ENCODE measurements at regions not wholly inside any gene's neighbourhood (a gene's known extent, or its start where the extent isn't known, plus 50 kb on each side); places are given as distances from the start of the nearest gene placed in this dataset.

DNA sequence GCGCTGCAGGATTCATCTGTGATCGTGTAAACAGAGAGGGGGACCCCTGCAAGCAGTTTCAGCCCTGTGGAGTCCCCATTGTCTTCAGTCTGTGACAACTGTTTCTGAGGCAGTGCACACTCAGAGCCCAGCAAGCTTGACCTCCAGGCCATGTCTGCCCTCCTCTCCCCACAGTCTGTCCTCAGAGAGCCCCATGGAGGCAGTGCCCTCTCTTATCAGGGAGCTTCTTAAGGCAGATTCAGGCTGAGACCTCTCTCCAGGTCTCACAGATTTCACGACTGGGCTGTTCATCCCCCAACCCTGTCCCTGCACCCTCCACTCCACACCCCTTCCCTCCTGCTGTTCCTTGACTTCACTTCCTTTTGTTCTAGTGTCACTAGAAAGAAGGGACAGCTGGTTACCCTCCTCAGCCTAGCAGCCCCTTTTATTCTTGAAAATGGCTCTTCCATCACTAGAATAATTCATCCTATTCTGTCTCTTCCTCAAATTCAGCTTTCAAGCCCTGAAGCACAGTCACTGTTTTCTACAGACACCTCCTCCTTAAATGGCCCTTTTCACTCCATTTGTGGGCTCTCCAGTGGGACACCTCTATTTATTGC, 218.4 kb downstream of the MED10 start:
- no peak for DNase-seq

DNA sequence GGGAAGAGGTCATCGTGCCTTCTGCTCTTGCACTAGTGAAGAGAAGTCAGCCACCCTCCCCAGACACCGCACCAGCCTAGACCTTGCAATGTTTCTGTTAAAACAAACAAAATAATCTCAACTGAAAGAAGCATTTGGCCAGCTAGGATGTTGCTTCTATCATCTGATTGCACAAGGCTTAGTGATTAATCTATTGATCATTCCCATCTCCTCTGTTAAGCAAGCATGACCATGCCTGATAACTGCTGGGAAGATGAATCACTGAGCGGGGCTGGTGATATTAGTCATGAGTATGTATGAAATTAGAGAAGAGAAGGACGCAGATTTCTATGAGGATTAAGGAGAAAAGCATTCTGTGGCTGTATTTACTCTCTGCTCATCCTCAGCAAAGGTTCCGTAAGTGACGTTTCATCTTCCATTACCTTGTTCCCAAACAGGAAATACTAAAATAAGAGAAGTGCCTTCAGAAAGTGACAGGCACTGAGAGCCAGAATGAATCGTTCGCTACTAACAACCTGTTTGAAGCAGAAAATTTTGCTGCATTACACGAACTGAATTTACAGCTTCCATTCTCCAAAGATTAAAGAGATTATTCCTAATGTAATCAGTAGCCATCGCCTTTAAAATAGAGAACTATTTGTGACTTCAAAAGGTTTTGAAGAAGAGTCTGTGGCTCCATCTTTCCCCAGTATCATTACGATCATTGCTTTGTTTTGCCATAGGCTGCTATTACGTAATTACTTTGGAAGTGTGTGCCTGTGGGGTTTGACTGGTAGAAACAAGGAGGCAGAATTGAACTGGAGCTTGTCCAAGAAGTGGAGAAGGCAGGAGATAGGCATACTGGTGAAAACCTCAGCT, 219.1 kb downstream of the MED10 start:
- DNase-seq, result no peak

DNA sequence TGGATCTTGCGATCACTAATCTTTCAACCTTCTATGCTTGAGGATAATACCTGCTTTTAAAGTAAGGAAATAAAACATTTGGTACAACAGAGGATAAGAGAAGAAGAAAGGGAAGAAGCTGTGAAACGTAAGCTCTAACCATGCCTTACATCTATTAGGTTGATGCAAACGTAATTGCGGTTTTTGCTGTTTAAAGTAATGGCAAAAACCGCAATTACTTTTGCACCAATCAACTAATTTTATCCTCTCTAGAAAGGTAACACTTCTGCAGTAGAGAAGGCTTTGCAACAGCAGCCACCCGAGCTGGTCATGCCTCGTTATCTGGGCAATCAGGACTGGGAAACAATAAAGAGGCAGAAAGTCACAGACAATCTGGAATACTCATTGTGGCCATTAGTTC, 224.1 kb downstream of the MED10 start:
- DNase-seq, result no peak

DNA sequence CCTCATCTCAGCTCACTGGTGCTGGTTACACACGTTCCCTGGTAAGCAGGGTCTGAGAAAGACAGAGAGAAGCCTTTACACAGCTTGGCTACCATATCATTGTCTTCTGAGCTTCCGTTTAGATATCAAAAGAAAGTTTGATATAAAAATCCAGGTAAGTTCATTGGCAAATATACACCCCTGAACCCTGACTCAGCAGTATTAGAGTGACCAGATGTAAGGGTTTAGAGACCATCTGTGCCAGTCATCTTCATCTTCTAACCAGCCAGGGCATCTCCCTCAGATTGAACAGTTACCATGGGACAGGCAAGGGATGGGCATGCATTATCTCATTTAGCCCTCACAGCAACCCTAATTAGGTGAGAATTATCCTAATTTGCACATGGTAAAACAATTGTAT, 232.1 kb downstream of the MED10 start:
- DNase-seq, result no peak

DNA sequence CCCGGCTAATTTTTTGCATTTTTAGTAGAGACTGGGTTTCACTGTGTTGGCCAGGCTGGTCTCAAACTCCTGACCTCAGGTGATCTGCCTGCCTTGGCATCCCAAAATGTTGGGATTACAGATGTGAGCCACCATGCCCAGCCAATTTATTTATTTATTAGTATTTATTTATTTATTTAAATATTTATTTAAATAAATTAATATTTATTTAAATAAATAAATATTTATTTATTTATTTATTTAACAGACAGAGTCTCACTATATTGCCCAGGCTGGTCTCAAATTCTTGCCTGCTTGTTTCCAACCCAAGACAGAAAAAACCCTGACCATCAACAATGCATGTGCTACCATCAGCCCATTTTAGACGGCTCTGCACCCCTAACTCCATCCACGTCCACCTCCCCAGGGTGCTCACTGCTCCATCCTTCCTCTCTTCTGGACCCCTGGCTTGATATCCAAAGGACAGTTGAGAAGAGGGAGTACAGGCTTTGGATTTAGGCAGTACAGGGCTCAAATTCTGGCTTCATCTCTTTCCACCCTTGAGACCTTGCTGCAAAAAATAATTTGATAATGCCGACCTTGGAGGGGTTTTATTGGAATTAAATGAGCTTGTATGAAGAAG, 232.6 kb downstream of the MED10 start:
- no peak for DNase-seq

DNA sequence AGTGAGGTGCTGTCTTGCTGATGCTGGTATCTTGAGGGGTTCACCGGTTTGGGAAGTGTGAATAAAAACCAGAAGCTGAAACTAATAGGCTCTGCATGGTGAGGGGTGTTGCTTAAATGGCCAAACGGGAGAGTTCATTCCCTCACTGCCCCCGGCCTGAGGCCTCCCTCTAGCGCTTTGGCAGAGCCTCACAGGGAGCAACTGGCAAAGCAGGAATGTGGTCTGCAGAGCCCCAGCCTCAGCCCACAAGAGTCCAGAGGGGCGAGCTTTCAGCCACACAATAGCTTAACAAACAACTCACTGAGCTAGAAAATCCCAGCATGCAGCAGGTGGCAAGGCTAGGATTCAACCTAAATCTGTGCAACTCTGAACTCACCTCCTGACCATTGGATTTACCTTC, 234.8 kb downstream of the MED10 start:
- no peak for DNase-seq

DNA sequence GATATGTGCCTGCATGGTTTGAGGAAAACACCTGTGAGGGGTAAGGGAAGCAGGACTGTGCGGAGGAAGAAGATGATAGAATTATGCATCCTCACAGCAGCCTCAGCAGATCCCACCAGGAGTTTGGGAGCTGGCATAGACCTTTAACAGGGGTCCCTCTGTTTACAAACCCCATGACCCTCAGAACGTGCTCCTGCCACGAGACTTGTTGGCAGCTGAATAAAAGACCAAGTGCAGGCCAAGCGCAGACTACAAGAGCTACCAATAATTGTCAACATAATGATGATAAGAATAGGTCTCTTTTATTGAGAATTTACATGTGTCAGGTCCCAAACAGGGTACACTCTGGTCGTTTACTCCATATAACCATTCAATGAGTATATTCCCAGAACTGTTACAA, 236.0 kb downstream of the MED10 start:
- DNase-seq, result no peak

DNA sequence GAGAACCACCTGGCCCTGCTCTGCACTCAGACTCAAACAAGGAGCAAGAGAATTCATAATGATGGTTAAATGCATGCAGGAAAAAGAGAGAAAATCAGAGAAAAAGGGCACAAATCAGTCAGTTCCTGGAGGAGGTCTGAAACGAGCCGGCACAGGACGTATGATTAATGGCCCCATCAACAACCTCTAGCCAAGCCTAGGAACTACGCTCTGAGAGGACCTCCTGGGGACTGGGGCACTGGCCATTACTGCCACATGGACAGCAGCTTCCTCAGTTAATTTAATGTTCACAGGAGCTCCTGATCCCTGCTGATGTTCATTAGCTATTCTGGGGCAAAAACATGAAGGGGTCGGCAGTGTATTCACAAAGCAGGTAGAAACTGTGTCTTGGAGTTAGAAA, 238.1 kb downstream of the MED10 start:
- DNase-seq, result no peak

DNA sequence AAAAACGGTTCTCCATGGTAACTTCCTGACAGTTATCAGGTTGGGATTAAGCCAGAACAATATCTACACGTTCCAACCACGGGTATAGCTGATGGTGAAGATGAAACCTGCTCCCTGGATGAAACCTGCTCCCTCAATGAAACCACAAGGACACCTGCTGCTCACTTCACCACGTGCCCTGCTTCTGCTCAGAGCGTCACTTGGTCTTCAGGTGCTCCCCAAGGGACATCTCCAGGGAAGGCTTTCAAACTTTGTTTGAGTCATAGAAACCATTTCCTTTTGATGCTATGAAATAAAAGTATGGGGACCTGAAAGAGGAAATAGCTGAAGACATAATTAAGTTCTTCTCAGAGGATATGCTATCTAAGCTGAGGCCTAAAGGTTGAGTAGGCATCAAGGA, 242.4 kb downstream of the MED10 start:
- DNase-seq, result no peak

DNA sequence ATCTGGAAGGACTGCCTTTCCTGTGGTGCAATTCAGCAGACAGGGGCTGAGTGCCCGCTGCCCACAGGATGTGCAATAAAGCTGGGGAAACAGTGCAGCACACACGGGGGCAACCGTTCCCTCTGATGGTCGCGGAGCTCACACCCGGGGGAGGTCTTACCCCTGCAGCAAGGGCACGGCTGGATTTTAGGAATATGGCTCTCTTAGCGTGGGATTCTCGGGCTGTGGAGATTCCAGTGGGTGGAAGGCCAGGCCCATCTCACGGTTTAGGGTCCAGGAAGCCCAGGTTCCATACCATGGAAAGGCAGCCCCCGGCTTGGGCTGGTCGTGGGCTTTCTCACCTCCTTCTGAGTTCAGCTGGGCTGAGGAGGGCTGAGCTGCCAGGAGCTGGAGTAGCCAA, 244.1 kb downstream of the MED10 start:
- DNase-seq, result no peak

DNA sequence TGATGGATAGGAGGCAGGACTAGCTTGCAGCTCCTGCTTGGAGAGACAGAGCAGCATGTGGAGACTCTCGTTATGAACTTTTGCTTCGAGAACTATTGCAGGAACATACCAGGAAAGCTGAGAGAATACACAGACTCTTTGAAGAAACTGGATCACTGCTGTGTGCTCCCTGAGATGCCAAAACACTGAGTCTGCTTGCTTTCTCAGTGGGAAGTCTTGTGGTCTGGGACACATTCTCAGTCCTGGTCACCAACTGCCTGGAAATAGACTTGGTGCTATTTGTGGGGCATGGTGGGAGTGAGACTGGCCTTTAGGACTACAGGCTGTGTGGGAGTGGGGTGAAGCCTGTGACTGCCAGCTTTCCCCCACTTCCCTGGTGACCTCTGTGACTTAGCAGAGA, 252.6 kb downstream of the MED10 start:
- no peak for DNase-seq

DNA sequence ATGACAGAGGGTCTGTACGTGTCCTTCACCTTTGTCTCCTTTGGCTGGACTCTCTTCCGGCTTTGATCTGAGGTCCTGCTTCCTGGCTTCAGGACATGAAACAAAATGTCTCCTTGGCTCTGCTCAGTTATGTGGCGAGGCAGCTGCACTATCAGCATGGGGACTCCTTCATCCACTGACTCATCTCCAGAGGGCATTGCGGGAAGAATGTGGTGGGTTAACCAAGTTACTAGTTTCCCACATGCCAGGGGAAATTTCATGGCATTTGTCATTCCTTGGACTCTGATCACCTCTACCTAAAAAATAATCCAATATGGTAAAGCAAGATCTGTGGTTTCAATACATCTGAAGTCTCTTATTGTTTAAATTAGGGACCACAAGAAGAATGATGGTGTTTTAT, 259.7 kb downstream of the MED10 start:
- DNase-seq, result no peak

DNA sequence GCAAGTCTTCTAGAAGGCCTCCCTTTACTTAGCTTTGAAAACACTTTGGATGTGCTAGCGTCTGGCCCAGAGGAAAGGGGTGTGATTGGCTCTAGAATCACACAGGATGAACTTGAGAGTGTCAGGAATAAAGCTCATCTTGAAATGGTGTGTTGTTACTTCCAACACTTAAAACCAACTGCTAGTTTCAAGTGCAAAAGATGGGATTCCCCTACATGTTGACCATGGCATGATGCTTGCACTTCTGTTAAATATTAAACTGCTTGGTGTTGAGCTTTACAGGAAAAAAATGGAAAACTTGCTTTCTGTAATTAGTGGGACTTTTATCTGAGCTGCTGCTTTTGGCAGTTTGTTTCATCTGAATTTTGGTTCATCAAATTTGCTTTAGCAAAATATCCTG, 261.1 kb downstream of the MED10 start:
- no peak for DNase-seq

DNA sequence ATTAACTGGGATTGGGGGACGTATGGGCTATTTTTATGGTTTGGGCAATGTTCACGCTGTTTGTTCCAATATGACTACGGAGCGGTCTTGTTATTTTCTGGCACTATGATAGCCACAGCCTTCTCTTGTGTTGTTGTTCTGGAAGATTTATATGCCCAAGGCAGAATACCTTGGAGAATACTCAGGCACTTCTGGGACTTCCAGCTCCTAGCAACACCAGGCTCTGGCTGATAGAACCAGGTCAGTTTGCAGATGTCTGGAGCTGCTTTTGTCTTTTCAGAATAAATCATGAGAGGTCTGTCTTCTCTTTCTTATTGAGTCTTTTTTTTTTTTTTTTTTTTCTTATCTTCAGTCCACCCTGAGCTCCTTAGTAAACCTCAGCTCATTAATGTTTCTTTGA, 262.5 kb downstream of the MED10 start:
- no peak for DNase-seq

DNA sequence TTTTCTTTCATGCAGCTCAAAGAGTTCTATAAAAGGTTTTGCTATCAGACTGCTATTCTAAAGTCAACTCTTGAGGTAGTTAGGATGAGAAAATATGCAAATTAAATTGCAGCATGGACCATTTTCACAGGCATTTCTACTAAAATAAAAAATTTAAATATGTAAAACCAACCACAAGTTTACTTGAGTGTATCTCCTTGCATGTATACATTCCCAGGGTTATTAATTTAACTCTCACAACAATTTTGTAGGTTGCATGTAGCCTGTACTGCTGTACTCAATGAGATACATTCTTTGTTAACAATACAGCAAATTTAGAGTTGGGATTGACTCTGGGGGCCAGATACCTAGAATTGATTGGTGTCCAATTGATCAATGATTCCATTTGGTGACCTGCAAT, 265.8 kb downstream of the MED10 start:
- no peak for DNase-seq

DNA sequence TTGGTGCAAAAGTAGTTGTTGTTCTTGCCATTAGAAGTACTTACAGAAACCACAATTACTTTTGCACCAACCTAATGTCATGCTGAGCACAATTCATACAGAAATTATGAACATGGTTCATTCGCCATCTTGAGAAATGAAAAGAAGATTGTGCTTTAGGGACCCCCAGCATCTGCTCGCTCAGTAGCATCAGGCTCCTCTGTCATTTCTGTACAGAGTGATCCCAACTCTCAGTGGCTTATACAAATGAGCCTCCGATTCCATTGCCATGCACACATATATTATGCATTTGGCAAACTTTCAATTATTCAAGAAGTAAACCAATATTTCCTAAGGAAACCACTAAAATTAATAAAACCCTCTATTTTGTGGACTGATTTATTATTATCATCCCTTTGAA, 266.2 kb downstream of the MED10 start:
- no peak for DNase-seq

DNA sequence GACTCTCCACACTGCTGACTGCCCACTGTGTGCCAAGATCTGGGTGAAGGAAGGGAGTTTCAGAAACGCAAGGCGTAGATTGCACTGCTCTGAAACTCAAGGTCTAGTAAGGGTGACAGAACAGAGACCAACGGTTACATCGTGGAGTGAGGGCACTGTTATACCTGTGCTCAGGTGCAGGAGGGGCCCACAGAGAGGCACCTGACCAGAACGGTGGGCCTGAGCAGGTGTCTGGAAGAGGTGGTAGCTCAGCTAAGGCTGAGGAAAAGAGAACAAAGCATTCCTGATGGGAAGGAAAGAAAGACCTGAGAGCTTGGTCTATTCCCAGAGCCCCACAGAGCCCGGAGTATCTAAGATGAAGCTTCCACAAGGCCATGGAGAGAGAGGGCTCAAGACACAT, 267.2 kb downstream of the MED10 start:
- no peak for DNase-seq

DNA sequence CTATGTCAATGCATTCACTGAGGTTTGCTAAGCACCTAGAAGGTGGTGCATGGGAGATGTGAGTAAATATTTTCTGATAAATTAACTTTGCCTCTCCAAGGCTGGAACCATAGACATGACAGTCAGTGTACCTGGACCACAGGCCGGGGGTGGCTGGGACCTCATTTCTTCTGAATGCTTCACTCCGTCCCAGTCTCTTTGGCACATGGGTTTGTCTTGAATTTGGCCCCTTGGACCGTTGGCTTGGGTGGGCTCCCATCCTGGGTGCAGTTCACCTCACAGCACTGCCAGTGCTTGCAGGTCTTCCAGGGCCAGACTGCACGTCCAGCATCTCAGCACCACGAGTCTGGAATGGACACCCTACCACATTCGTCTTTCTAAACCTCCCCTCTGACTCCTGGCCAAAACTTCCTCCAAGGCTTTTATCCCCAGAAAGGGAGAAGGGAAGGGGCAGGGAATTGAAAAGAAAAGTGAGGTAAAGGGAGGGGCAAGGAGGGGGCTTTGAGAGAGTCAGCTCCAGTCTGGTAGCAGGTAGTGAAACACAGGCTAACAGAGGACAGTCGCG, 267.8 kb downstream of the MED10 start:
- no peak for DNase-seq

DNA sequence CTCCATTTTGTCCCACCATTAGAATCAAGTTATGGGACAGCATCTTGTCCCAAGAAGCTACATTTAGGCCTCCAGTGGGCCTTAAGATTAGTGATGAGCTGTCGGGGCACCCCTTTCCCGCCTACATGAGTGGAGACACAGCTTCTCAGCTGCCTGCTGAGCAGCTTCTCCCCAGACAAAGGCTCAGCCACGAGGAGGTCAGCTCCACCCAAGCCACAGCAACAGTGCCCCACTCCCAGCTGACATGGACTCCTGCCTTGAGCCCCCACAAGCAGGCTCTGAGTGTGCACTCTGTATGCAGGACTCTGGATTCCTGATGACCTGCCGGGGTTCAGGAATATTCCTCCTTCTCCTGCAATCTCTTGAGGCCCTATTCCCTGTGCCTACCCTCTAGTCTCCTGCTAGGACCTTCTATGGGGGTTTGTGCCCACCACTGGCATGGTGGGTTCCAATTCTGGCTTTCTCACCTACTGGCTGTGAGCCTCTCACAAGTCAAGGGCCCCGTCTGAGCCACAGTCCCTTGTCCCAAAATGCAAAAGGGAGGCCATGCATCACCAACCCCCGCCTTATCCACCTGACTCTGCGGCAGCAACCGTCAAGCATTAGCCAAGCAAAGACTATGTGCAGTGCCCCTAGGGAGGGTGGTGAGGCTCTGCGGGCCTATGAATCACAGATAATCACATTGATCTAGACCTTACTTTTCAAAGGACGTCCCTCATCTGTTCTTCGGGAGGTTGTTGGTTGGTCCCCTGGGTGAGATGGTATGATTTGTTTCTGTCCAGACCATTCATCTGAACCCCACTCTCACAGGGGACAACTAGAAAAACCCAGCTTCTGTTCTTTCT, 269.1 kb downstream of the MED10 start:
- DNase-seq, result no peak

DNA sequence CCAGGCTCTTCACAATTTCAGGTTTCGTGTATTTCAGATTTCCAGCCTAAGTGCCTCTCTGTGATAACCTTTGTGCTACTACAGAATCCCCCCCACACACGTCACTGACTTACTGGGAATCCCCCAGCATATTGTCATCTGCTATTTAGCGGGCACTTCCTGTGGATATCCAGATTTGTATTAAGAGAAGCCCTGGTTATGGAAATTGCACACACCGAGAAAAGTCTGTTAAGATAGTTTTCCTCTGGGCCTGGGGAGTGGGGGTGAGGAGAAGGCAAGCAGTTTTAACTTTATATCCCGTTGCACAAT, 269.9 kb downstream of the MED10 start:
- DNase-seq, result no peak

DNA sequence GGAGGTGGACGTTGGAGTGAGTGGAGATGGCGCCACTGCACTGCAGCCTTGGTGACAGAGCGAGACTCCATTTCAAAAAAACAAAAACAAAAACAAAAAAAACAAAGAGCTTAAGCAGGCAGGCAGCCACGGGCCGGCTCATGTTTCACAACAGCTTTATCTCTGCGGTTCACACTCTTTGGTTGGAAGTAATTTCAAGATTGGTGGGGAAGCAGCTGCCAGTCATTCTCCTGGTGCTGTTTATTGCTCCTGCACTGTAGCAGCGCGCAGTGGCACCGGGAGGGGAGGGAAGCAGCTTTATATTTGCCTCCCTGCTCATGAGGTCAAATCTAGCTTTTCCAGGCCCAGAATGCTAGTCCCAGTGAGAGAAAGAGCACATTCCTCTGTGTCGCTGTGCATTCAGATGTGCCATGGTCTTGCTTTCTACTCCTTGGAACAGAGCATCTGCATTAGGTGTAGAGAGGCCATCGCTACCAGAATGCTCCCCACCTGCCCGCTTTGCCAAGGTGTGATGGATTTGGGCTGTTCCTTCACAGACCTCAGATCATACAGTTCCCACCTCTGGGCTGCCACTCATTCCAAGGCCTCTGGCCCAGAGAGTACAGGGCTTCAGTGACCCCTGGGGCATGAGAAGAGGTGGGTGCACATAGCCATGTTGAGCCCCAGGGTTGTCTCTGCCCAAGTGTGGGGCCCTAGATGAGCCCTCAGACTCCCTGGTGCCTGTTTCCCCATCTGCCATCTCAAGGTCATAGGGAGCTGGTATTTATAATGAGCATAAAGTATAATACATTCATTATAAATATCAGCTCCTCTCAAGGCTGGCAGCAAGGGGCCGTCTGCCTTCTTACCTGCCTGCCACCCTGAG, 270.4 kb downstream of the MED10 start:
- no peak for DNase-seq

DNA sequence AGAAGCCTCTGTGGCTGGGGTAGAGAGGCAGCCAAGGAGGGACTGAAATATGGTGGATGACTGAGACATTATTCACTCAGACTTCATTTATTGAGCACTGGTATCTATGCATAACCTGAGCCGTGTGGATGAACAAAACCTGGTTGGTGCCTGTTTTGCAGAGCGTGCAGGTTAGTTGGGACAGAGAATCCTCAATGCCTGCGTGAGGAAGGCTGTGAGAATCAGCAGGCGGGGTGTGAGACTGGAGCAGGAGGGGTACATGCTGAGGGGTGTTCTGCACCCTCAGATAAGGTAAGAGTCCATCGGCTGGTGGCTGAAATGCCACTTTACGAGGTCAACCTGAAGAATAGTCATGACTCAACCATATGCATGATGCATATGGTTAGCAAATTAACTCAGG, 271.6 kb downstream of the MED10 start:
- no peak for DNase-seq

Data from stimulated activated CD4-positive, alpha-beta T cell treated with anti-CD3 and anti-CD28 coated beads, Interleukin-2, amount 100 ng/mL, for 48 hours (primary cell).